Bronchial epithelial cell (primary cell): ENCODE measurements at regions not wholly inside any gene's neighbourhood (a gene's known extent, or its start where the extent isn't known, plus 50 kb on each side); places are given as distances from the start of the nearest gene placed in this dataset.

Source experiments
- DNase-seq: peaks from one replicate; pipeline ENCODE4 v3.0.0-alpha.2; 2010; ENCODE audit warnings: low read depth
- FAIRE-seq: peaks from 2 replicates; lab custom pipeline; 2011; peaks lifted over from hg19 to GRCh38; lab: Jason Lieb, UNC
- H3K27me3 ChIP-seq: 2 replicates; pipeline ENCODE4 v1.5.1; 2011; ENCODE audit warnings: low read length; ENCODE audit not compliant: control insufficient read depth, insufficient read depth
- H3K36me3 ChIP-seq: 2 replicates; pipeline ENCODE4 v1.5.1; 2011; ENCODE audit warnings: low read length; ENCODE audit not compliant: control insufficient read depth, insufficient read depth
- H3K4me3 ChIP-seq: 2 replicates; pipeline ENCODE4 v1.5.1; 2011; ENCODE audit warnings: mild to moderate bottlenecking, low read depth, low read length, control low read depth
- TF ChIP-seq, protein P1 (sequence below): IDR thresholded peaks from 2 replicates; pipeline ENCODE4 v1.5.1; 2011; ENCODE audit warnings: mild to moderate bottlenecking, moderate library complexity, low read length, control low read depth, inconsistent platforms; ENCODE audit not compliant: insufficient read depth, severe bottlenecking

DNA sequence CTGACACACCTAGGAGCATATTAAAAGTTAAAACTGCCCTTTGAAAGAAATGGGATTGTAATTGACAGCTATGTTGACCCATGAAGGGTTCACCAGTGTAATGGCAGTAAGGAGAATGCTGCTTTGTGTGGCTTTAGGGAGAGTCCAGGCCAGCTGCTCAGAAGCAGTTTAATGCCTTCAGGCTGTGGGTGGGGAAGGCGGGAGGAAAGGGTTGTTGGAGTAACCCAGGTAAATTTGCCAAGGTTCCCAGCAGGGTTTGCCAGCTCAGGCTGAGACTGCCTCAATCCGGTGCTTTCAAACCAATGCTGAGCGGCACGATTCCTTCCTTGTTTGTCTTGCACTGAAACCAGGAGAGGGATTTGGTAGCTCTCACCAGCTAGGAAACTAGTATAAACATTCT is 637.2 kb downstream of the INHBA start:
- no peaks in the 10 kb centered on the region for H3K36me3 ChIP-seq
- FAIRE-seq (no peak), DNase-seq (peak; percentile 85)
- no peak overlapping the region for H3K4me3 ChIP-seq
- TF ChIP-seq, protein P1, sequence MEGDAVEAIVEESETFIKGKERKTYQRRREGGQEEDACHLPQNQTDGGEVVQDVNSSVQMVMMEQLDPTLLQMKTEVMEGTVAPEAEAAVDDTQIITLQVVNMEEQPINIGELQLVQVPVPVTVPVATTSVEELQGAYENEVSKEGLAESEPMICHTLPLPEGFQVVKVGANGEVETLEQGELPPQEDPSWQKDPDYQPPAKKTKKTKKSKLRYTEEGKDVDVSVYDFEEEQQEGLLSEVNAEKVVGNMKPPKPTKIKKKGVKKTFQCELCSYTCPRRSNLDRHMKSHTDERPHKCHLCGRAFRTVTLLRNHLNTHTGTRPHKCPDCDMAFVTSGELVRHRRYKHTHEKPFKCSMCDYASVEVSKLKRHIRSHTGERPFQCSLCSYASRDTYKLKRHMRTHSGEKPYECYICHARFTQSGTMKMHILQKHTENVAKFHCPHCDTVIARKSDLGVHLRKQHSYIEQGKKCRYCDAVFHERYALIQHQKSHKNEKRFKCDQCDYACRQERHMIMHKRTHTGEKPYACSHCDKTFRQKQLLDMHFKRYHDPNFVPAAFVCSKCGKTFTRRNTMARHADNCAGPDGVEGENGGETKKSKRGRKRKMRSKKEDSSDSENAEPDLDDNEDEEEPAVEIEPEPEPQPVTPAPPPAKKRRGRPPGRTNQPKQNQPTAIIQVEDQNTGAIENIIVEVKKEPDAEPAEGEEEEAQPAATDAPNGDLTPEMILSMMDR, result no peak
- no peaks in the 10 kb centered on the region for H3K27me3 ChIP-seq

DNA sequence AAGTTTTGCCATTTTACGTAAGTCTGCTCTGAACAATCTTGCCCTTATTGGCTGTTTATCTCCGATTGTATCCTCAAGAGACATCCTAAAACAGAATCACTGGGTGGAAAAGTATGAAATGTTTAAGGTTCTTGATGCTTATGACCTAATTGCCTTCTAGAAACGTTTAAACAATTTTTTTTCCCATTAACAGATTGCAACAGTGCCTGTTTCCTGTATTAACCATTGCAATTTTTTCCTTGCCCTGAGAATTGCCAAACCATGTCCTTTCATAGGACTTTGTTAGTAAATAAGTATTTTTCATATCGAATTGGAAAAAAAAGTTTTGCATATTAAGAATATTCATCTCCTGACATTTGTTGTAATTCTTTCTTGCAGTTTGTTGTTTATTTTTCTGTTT is 639.8 kb downstream of the INHBA start:
- FAIRE-seq (no peak), DNase-seq (no peak)
- Histone ChIP-seq H3K27me3 (no peaks in the 10 kb centered on the region), H3K36me3 (no peaks in the 10 kb centered on the region), H3K4me3 (no peak overlapping the region)
- TF ChIP-seq, protein P1, result no peak

DNA sequence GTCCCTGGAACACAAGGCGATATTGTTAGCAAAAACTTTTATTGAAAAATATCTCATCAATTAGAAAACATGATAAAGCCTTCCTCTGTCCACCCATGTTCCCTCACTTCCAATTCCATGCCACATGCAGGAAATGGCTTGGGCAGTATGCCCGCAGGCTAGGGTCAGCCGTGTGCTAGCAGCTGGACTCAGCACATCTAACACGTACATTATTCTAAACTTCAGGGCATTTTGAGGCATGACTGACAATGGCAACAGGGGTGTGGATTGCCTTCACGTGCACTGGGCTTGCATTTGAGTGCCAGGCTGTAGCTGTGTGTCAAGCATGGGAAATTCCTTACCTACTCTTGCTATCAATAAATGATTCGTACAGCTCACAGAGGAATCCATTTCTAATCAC is 642.1 kb downstream of the INHBA start:
- TF ChIP-seq, protein P1, result no peak
- Histone ChIP-seq H3K4me3 (no peak overlapping the region), H3K27me3 (no peaks in the 10 kb centered on the region), H3K36me3 (no peaks in the 10 kb centered on the region)
- FAIRE-seq (no peak), DNase-seq (no peak)

- TF ChIP-seq, protein P1, result no peak
- Histone ChIP-seq H3K4me3 (no peak overlapping the region), H3K27me3 (no peaks in the 10 kb centered on the region), H3K36me3 (no peaks in the 10 kb centered on the region)
- FAIRE-seq (no peak), DNase-seq (peak; percentile 30)
These were observed 643.1 kb downstream of the INHBA start for GRCh38 chr7:41059796-41060195.

DNA sequence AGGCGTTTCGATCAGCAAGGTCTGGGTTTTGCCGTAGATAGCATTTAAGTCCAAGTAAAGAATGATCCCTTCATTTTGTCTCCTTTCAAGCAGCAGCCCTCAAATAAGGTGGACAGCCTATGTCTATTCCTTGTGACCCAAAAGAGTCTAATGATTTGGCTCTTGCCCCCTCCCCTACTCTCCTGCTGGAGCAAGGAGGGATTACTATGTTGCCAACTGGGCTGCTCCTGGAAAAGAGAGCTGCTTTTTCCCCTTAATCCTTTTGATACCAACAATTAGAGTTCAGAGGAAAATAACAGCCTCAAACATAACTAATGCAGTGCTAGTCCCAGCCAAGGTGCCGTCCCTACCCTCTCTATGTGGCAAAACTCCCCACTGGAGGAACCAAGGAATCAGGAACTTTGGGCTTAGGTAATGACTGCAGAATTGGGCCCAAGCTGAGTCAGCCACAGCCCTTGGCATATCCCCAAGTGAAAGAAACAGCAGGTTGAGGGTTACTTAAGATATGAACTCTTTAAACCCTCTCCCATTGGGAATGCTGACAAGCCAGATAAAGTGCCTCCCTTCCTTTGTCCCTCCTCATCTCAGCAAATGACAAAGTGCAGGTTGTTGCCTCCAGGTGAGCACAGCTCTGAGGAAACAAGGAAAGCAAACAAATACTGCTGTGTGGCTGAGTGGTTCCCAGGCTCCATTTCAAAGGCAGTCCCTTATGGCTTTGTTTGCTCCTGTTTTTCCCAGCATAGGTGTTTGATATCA is 643.7 kb downstream of the INHBA start:
- H3K4me3 ChIP-seq, result no peak overlapping the region
- DNase-seq, result peak; percentile 77
- no peaks in the 10 kb centered on the region for H3K27me3 ChIP-seq
- no peak for FAIRE-seq
- TF ChIP-seq, protein P1, result no peak
- H3K36me3 ChIP-seq, result no peaks in the 10 kb centered on the region

- FAIRE-seq, result no peak
These were observed 647.8 kb downstream of the INHBA start for GRCh38 chr7:41054960-41055661.

More at GRCh38 chr7:41054960-41055661, 647.8 kb downstream of the INHBA start:
- no peak for DNase-seq
- Histone ChIP-seq H3K27me3 (no peaks in the 10 kb centered on the region), H3K4me3 (no peak overlapping the region), H3K36me3 (no peaks in the 10 kb centered on the region)
- TF ChIP-seq, protein P1, result no peak
